IMR-90 (cell line): ENCODE measurements at regions not wholly inside any gene's neighbourhood (a gene's known extent, or its start where the extent isn't known, plus 50 kb on each side); places are given as distances from the start of the nearest gene placed in this dataset.

Experiments
- ATAC-seq: fragments of 200-7000 bp; cut with Tn5 transposase; 2 replicates; pipeline ENCODE4 v1.9.1; 2020; ENCODE audit warnings: low read depth, mild to moderate bottlenecking, moderate library complexity
- BruUV-seq: library from RNA; stranded (reverse); fragments of 400-500 nt; replicated peaks from 2 replicates; lab custom pipeline; 2021; lab: Mats Ljungman, UMichigan
- CTCF ChIA-PET: fragments of 300-600 bp; formaldehyde crosslinking; extraction: SDS; loops from one replicate; lab custom pipeline; 2021; ENCODE audit warnings: antibody characterized with exemption; lab: Yijun Ruan, JAX
- POLR2A ChIA-PET: fragments of 300-600 bp; sonication (Branson Sonifier 250); formaldehyde crosslinking; loops from one replicate; lab custom pipeline; 2022; ENCODE audit warnings: antibody characterized with exemption; ENCODE audit not compliant: unreplicated experiment; lab: Charles Lee
- DNase-seq: peaks from one replicate; pipeline ENCODE4 v3.0.0; 2013
- H2AFZ ChIP-seq: replicated peaks from 2 replicates; pipeline ENCODE3; 2013; ENCODE audit warnings: low read length, mild to moderate bottlenecking; ENCODE audit not compliant: poor library complexity
- H2AK5ac ChIP-seq: 2 replicates; pipeline ENCODE4 v1.6.1; 2013; ENCODE audit warnings: low read depth, low read length, inconsistent platforms
- H2AK9ac ChIP-seq: replicated peaks from 2 replicates; pipeline ENCODE3; 2013; ENCODE audit warnings: mild to moderate bottlenecking, low read depth, low read length, moderate library complexity; ENCODE audit not compliant: poor library complexity
- H2BK120ac ChIP-seq: 2 replicates; pipeline ENCODE4 v1.6.1; 2013; ENCODE audit warnings: low read depth, low read length, inconsistent platforms
- H2BK15ac ChIP-seq: 3 replicates; pipeline ENCODE4 v1.6.1; 2013; ENCODE audit warnings: low read depth, low read length, inconsistent platforms
- H2BK20ac ChIP-seq: 2 replicates; pipeline ENCODE4 v1.6.1; 2013; ENCODE audit warnings: low read depth, mild to moderate bottlenecking, inconsistent platforms, low read length, moderate library complexity
- H2BK5ac ChIP-seq: 2 replicates; pipeline ENCODE4 v1.6.1; 2013; ENCODE audit warnings: mild to moderate bottlenecking, low read depth, low read length, inconsistent platforms; ENCODE audit not compliant: poor library complexity, severe bottlenecking
- H3K14ac ChIP-seq: replicated peaks from 2 replicates; pipeline ENCODE4 v1.6.1; 2013; ENCODE audit warnings: low read depth, low read length, inconsistent platforms
- H3K18ac ChIP-seq: 2 replicates; pipeline ENCODE4 v1.6.1; 2013; ENCODE audit warnings: low read depth, low read length, control low read depth
- H3K23ac ChIP-seq: 2 replicates; pipeline ENCODE4 v1.6.1; 2013; ENCODE audit warnings: low read depth, low read length, inconsistent platforms
- H3K27ac ChIP-seq: 2 replicates; pipeline ENCODE4 v1.5.1; 2013; ENCODE audit warnings: mild to moderate bottlenecking, control low read depth, low read length; ENCODE audit not compliant: insufficient read depth
- H3K27me3 ChIP-seq: 2 replicates; pipeline ENCODE4 v1.6.1; 2013; ENCODE audit warnings: low read length; ENCODE audit not compliant: control insufficient read depth, insufficient read depth
- H3K36me3 ChIP-seq: 2 replicates; pipeline ENCODE4 v1.6.1; 2013; ENCODE audit warnings: low read length, mixed read lengths; ENCODE audit not compliant: control insufficient read depth, insufficient read depth
- H3K4ac ChIP-seq: 2 replicates; pipeline ENCODE4 v1.6.1; 2013; ENCODE audit warnings: low read depth, low read length, inconsistent platforms
- H3K4me1 ChIP-seq: 2 replicates; pipeline ENCODE4 v1.6.1; 2013; ENCODE audit warnings: low read length, mixed read lengths; ENCODE audit not compliant: control insufficient read depth, insufficient read depth
- H3K4me2 ChIP-seq: 2 replicates; pipeline ENCODE4 v1.6.1; 2013; ENCODE audit warnings: low read depth, mild to moderate bottlenecking, control low read depth, low read length, moderate library complexity
- H3K4me3 ChIP-seq: 2 replicates; pipeline ENCODE4 v1.5.1; 2013; ENCODE audit warnings: low read depth, mild to moderate bottlenecking, control low read depth, low read length, moderate library complexity; ENCODE audit not compliant: insufficient read depth
- H3K56ac ChIP-seq: 2 replicates; pipeline ENCODE4 v1.6.1; 2013; ENCODE audit warnings: low read length, inconsistent platforms; ENCODE audit not compliant: insufficient read depth; ENCODE audit errors: extremely low read depth
- H3K79me1 ChIP-seq, 2 experiments: 2 replicates each; pipeline ENCODE4 v1.6.1; 2013; ENCODE audit warnings: low read length in 2 of 2, inconsistent platforms in 1 of 2, low read depth in 1 of 2
- H3K9ac ChIP-seq: 2 replicates; pipeline ENCODE4 v1.6.1; 2013; ENCODE audit warnings: low read depth, low read length, control low read depth
- H3K9me1 ChIP-seq: 2 replicates; pipeline ENCODE4 v1.6.1; 2013; ENCODE audit warnings: low read length, inconsistent platforms; ENCODE audit not compliant: insufficient read depth
- H3K9me3 ChIP-seq: 2 replicates; pipeline ENCODE4 v1.6.1; 2013; ENCODE audit warnings: low read length; ENCODE audit not compliant: control insufficient read depth, insufficient read depth
- H4K20me1 ChIP-seq: 2 replicates; pipeline ENCODE4 v1.6.1; 2013; ENCODE audit warnings: low read length, inconsistent platforms; ENCODE audit not compliant: insufficient read depth
- H4K5ac ChIP-seq: 2 replicates; pipeline ENCODE4 v1.6.1; 2013; ENCODE audit warnings: mild to moderate bottlenecking, low read depth, low read length, control low read depth
- H4K8ac ChIP-seq, 2 experiments: 2 replicates each; pipeline ENCODE4 v1.6.1; 2013; ENCODE audit warnings: low read depth in 2 of 2, low read length in 2 of 2, control low read depth in 1 of 2, inconsistent platforms in 1 of 2
- H4K91ac ChIP-seq: 2 replicates; pipeline ENCODE4 v1.6.1; 2013; ENCODE audit warnings: low read depth, low read length, inconsistent platforms; ENCODE audit not compliant: insufficient read depth
- BHLHE40 ChIP-seq: fragments of 150-350 bp; IDR thresholded peaks from 2 replicates; pipeline ENCODE4 v1.6.1; 2016; ENCODE audit warnings: mild to moderate bottlenecking, low read depth, low read length
- CEBPB ChIP-seq: IDR thresholded peaks from 2 replicates; pipeline ENCODE4 v1.6.1; 2012; ENCODE audit warnings: low read depth, low read length, improper control_type of control experiment
- CHD1 ChIP-seq: IDR thresholded peaks from 2 replicates; pipeline ENCODE4 v1.6.1; 2012; ENCODE audit warnings: low read depth, low read length, improper control_type of control experiment
- CTCF ChIP-seq: conservative IDR thresholded peaks from 2 replicates; pipeline ENCODE4 v1.5.1; 2012; ENCODE audit warnings: mild to moderate bottlenecking, low read depth, low read length, improper control_type of control experiment
- FOS ChIP-seq: fragments of 150-350 bp; IDR thresholded peaks from 2 replicates; pipeline ENCODE4 v1.6.1; 2016; ENCODE audit warnings: low read depth, low read length
- MAFK ChIP-seq: IDR thresholded peaks from 2 replicates; pipeline ENCODE4 v1.6.1; 2012; ENCODE audit warnings: low read depth, low read length, improper control_type of control experiment
- MAZ ChIP-seq: IDR thresholded peaks from 2 replicates; pipeline ENCODE4 v1.6.1; 2012; ENCODE audit warnings: low read depth, mild to moderate bottlenecking, low read length, improper control_type of control experiment, moderate library complexity, borderline replicate concordance
- MXI1 ChIP-seq: IDR thresholded peaks from 2 replicates; pipeline ENCODE4 v1.6.1; 2012; ENCODE audit warnings: low read depth, mild to moderate bottlenecking, low read length, moderate library complexity, borderline replicate concordance
- NFE2L2 ChIP-seq: fragments of 150-350 bp; IDR thresholded peaks from 2 replicates; pipeline ENCODE4 v1.6.1; 2016; ENCODE audit warnings: low read depth, mild to moderate bottlenecking, low read length
- POLR2A ChIP-seq: IDR thresholded peaks from 2 replicates; pipeline ENCODE4 v1.6.1; 2012; ENCODE audit warnings: mild to moderate bottlenecking, low read depth, low read length
- RAD21 ChIP-seq: IDR thresholded peaks from 2 replicates; pipeline ENCODE4 v1.6.1; 2012; ENCODE audit warnings: low read length, improper control_type of control experiment
- RCOR1 ChIP-seq: IDR thresholded peaks from 2 replicates; pipeline ENCODE4 v1.6.1; 2012; ENCODE audit warnings: mild to moderate bottlenecking, low read length, improper control_type of control experiment; ENCODE audit not compliant: insufficient replicate concordance
- RFX5 ChIP-seq: IDR thresholded peaks from 2 replicates; pipeline ENCODE4 v1.8.0; 2012; ENCODE audit warnings: low read depth, mild to moderate bottlenecking, low read length, moderate library complexity
- SMC3 ChIP-seq: fragments of 150-350 bp; IDR thresholded peaks from 2 replicates; pipeline ENCODE4 v1.6.1; 2016; ENCODE audit warnings: low read depth, mild to moderate bottlenecking, antibody characterized with exemption, low read length, moderate library complexity
- USF2 ChIP-seq: fragments of 150-350 bp; IDR thresholded peaks from 2 replicates; pipeline ENCODE4 v1.6.1; 2017; ENCODE audit warnings: mild to moderate bottlenecking, antibody characterized with exemption, low read length, low read depth
- WGBS, 2 experiments: methylation state at CpG; one replicate each; pipeline versions ENCODE4 v1.1.5 to v1.1.7; 2013; ENCODE audit warnings: missing lambda C conversion rate in 2 of 2; ENCODE audit not compliant: insufficient read length in 1 of 2; ENCODE audit errors: extremely low coverage in 2 of 2; 5-methylcytosine and 5-hydroxymethylcytosine counted together
- dilution Hi-C: fragments of 300-500 bp; cut with HindIII; formaldehyde crosslinking; loops from one replicate; pipeline ENCODE4 v1.14.3; 2018; ENCODE audit warnings: low sequenced_read_pairs; ENCODE audit not compliant: unreplicated experiment
- in situ Hi-C: fragments of 300-500 bp; cut with MboI; formaldehyde crosslinking; loops from 3 replicates; pipeline ENCODE4 v1.14.3; 2019; ENCODE audit warnings: low sequenced_read_pairs, inconsistent platforms, mixed read lengths
- intact Hi-C: fragments of 100-400 bp; cut with micrococcal nuclease; formaldehyde crosslinking; loops from 2 replicates; pipeline ENCODE4 v1.10.0; 2022
- TF ChIP-seq, protein P1 (sequence below): fragments of 150-350 bp; IDR thresholded peaks from 2 replicates; pipeline ENCODE4 v1.6.1; 2016; ENCODE audit warnings: low read depth, mild to moderate bottlenecking, low read length, moderate library complexity, borderline replicate concordance

DNA sequence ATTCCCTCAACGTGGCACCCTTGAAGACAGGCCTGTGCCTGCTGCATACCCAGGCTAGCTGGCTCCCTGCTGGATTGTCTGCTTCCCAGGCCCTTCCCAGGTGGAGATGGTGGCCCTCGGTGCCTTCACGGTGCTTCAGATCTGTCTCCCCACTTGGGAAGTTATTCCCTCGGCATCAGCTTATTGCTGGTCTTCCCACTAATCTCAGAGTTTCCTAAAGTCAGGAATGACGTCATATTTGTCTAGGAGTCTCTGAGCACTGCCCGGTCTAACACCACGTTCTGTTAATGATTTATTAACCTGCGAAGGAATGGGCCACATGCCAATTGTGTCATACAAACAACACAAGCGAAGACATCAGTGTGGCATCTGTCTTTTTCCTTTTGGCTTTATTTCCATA lies 269.8 kb upstream of the ID2 start:
- dilution Hi-C loops = no loop called here
- no peak for DNase-seq
- Histone ChIP-seq H4K20me1 (no peaks in the 10 kb centered on the region), H3K23ac (no peak overlapping the region), H3K27ac (no peak overlapping the region), H2BK15ac (no peak overlapping the region), H3K9me3 (no peaks in the 10 kb centered on the region), H3K4me2 (no peak overlapping the region), H3K56ac (no peak overlapping the region), H2BK5ac (no peak overlapping the region), H2BK20ac (no peak overlapping the region), H2AK5ac (no peak overlapping the region), H4K5ac (no peak overlapping the region), H3K14ac (no peak overlapping the region), H4K91ac (no peak overlapping the region), H3K27me3 (no peaks in the 10 kb centered on the region), H3K79me1 (no peaks in the 10 kb centered on the region), H3K36me3 (no peaks in the 10 kb centered on the region), H3K9ac (no peak overlapping the region), H3K18ac (no peak overlapping the region), H2BK120ac (no peak overlapping the region), H2AFZ (no peak overlapping the region), H3K4me1 (peaks cover 9% of the 10 kb centered on the region), H3K4me3 (no peak overlapping the region), H3K9me1 (peaks cover 5% of the 10 kb centered on the region; the same call in 1 of the 2 replicates), H4K8ac (no peak overlapping the region), H2AK9ac (no peak overlapping the region), H3K4ac (no peak overlapping the region)
- in situ Hi-C loops = no loop called here
- intact Hi-C loops = no loop called here
- POLR2A ChIA-PET = no interaction called here
- ATAC-seq = no peak
- WGBS, 2 experiments = 43% methylated on average over 4 of the region's 9 CpGs; no CpG with 5 or more reads in 1 of the 2 experiments
- CTCF ChIA-PET = no interaction called here
- BruUV-seq = no TSS peak
- TF ChIP-seq CEBPB (no peak), POLR2A (no peak), RFX5 (no peak), MXI1 (no peak), CHD1 (no peak), CTCF (no peak), USF2 (no peak), NFE2L2 (no peak), MAZ (no peak), SMC3 (no peak), FOS (no peak), RAD21 (no peak), RCOR1 (no peak), BHLHE40 (no peak), MAFK (no peak)
- TF ChIP-seq, protein P1, sequence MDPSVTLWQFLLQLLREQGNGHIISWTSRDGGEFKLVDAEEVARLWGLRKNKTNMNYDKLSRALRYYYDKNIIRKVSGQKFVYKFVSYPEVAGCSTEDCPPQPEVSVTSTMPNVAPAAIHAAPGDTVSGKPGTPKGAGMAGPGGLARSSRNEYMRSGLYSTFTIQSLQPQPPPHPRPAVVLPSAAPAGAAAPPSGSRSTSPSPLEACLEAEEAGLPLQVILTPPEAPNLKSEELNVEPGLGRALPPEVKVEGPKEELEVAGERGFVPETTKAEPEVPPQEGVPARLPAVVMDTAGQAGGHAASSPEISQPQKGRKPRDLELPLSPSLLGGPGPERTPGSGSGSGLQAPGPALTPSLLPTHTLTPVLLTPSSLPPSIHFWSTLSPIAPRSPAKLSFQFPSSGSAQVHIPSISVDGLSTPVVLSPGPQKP = no peak
